Frontal cortex (tissue), 3 donors: ENCODE measurements at regions not wholly inside any gene's neighbourhood (a gene's known extent, or its start where the extent isn't known, plus 50 kb on each side); places are given as distances from the start of the nearest gene placed in this dataset.

ENCODE experiments used
- DNase-seq, 2 donors: peaks; one replicate each; pipeline ENCODE4 v3.0.0; 2012; ENCODE audit warnings: low spot score in 2 of 2
- FAIRE-seq: peaks from 2 replicates; lab custom pipeline; 2012; peaks lifted over from hg19 to GRCh38; lab: Jason Lieb, UNC
- donor health status: control.
- donor health status: control.
- donor health status: control.

- DNase-seq (no peak), FAIRE-seq (no peak)
These were observed 639.6 kb downstream of the ARAP2 start for GRCh38 chr4:35604724-35605123.

- FAIRE-seq (no peak), DNase-seq (no peak)
These were observed 636.1 kb downstream of the ARAP2 start for GRCh38 chr4:35608205-35608604.

GRCh38 chr4:35614120-35614519, 630.2 kb downstream of the ARAP2 start:
- no peak for FAIRE-seq
- DNase-seq = no peak

DNA sequence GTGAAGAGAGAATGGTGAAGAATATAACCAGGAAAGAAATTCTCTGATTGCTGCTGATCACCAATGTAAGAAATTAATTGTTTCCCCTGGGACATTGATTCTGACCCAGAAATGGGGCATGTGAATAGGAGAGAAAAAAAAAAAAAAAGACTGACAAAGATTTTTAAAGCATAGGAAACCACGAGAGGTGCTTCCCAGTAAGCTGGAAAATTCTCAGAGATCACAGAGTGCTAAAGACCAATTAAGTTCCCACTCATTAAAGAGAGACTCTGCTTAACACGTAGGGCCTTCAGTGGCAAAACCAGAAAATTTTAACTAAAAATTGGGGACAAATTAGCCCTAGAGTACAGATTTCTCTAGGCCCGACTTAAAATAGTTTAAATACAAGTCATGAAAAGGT, 604.4 kb downstream of the ARAP2 start:
- FAIRE-seq (no peak), DNase-seq (no peak)

- DNase-seq (no peak), FAIRE-seq (no peak)
These were observed 600.7 kb downstream of the ARAP2 start for GRCh38 chr4:35643661-35644060.

GRCh38 chr4:35644591-35644990, 599.7 kb downstream of the ARAP2 start:
- DNase-seq (no peak), FAIRE-seq (no peak)

DNA sequence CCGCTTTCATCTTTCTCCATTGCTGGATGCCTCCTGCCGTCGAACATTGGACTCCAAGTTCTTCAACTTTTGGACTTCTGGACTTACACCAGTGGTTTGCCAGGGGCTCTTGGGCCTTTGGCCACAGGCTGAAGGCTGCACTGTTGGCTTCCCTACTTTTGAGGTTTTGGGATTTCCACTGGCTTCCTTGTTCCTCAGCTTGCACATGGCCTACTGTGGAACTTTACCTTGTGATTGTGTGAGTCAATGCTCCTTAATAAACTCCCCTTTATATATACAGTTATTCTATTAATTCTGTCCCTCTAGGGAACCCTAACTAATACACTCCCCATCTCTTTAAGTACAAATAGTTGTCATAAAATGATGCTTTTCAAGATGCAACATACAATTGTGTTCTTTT, 595.3 kb downstream of the ARAP2 start:
- no peak for FAIRE-seq
- DNase-seq = no peak

GRCh38 chr4:35649778-35650177, 594.5 kb downstream of the ARAP2 start:
- FAIRE-seq = no peak
- DNase-seq = no peak

- DNase-seq (no peak), FAIRE-seq (no peak)
These were observed 592.1 kb downstream of the ARAP2 start for GRCh38 chr4:35652197-35652596.

DNA sequence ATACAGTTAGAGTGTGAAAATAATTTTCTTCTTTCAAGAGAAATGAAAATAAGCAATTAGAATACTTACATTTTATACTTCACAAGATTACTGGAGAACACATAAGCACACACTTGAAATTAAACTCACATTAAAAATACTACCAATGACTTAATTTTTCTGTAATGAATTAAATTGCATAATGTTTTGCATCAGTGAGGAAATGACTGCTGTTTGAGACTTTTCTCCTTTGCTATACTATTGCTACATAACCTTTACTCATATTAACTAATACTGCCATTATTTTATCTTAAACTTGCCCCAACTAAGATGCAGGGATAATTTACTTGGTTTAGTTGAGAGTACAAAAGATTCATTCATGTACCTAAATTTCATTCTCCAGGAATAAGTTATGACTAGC, 590.9 kb downstream of the ARAP2 start:
- FAIRE-seq = no peak

DNA sequence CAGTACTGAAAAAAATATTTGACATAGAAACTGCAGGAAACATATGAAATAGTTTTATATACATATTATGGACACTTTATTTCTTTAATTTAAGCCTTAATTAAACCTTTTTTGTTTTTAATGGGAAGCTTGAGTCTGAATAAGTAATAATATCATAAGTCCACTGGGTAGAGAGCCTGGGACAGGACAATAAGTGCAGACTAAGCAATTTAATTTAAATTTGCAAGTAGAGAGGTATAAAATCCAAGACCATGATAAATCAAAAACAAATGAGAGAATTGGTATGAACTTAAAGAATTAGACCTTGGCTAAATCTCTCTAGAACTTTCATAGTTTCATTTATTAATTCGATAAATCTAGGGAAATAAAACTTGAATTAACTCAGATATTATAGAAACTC, 571.2 kb downstream of the ARAP2 start:
- DNase-seq (no peak), FAIRE-seq (no peak)

More for the DNA sequence above, 590.9 kb downstream of the ARAP2 start:
- DNase-seq = no peak

GRCh38 chr4:35684755-35685154, 559.6 kb downstream of the ARAP2 start:
- FAIRE-seq (no peak), DNase-seq (no peak)

- no peak for FAIRE-seq
These were observed 554.4 kb downstream of the ARAP2 start for GRCh38 chr4:35689870-35690269.

DNA sequence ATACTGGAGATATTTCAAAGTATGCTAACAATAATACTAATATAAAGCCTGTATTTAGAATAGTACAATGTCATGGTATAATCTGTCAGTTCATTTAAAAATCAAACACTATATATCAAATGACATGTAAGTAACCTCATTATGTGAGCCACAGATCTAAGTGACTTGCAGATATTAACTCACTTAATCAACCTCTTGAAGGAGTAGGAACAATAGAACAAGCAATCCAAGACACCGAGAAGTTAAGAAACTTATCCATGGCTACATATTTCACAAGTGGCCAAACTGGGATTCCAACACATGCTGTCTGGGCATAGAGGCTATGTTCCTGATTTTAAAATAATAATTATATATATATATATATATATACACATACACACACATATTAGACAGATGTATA, 554.0 kb downstream of the ARAP2 start:
- DNase-seq = no peak
- FAIRE-seq = no peak

More at GRCh38 chr4:35689870-35690269, 554.4 kb downstream of the ARAP2 start:
- no peak for DNase-seq

DNA sequence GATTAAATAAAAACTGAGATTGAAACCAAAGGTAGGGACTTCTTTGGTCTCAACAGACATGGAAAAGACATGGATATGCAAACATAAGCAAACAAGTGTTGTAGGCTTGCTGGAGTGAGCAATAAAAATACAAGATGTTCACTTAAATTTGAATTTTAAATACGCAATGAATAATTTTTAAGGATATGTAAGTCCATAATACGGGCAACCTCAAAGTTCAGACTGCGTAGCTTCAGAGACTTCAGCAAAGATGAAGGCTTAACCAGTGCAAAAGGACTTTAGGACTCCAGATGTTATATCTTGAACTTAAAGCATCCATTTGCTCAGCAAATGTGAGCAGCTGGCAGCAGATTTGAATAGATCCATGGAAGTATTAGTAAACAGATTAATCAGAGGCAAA, 549.3 kb downstream of the ARAP2 start:
- DNase-seq (no peak), FAIRE-seq (no peak)

- FAIRE-seq = no peak
- DNase-seq = no peak
These were observed 548.9 kb downstream of the ARAP2 start for GRCh38 chr4:35695421-35695820.

DNA sequence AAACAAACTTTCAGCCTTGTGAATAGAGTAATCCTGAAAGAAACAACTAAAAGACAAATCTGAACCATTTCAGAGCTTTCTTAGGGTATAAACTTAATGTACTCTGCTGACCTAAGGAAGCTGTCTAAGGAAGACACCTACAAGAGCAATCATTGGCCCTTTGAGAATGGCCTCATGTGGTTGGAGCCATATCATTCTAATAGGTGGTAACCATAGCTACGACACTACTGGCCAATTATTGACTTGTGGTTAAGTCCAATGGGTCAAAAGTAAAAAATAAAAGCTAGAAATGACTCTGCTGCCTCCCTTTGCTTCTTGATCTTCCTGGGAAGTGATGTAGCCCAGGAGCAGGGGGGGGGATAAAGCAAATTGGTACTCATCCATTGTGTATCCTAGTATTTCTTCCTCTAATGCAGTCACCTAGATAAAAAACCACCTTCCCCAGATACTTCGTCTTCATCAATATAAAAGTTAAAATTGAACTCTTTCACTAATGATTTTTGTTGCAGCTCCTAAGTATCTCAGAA, 547.0 kb downstream of the ARAP2 start:
- DNase-seq = no peak
- FAIRE-seq = no peak

DNA sequence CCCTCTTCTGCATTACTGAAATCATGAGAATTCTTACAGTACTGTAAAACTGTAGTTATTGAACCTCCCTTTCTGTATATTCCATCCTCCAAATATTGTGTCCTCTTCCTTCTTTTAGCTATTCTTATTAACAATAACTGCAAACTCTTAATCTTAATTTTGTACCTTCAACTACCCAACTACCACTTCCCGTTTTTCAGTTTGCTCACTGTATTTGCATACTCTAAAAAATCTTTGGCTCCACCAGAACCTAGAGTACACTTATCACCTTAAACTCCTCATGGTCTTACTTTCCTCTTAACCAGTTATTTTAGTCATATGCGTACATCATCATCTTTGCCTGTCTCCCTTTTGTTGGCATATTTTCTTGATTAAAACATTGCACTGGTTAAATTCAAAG, 543.7 kb downstream of the ARAP2 start:
- FAIRE-seq (no peak), DNase-seq (no peak)

DNA sequence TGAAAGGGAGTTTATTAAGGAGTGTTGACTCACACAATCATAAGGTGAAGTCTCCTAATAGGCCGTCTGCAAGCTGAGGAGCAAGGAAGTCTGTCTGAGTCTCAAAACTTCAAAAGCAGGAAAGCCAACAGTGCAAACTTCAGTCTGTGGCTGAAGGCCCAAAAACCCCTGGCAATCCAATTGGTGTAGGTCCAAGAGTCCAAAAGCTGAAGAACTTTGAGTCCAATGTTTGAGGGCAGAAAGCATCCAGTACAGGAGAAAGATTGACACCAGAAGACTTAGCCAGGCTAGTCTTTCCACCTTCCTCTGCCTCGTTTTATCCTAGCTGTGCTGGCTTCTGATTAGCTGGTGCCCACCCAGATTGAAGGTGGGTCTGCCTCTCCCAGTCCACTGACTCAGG, 535.2 kb downstream of the ARAP2 start:
- FAIRE-seq (no peak), DNase-seq (no peak)

DNA sequence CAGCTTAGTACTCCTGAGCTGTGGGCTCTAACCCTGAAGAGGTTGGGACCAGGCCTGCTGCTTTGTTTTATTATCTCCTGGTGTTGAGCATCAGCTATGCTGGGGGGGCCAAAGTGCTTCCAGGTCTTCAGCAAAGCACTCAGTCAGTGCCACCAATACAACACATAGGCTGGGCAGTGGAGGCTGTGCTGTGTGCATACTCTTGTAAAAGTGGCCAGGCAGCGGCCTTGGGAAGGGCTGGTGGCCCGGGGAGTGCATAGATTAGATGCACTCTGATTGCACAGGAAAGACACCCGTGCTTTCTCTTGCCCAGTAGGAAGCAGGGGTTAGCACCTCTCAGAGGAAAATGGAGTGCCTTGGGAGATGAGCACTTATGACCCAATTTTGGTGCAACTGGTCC, 534.0 kb downstream of the ARAP2 start:
- no peak for DNase-seq
- FAIRE-seq = no peak

- FAIRE-seq (peak; percentile 82), DNase-seq (no peak)
These were observed 533.2 kb downstream of the ARAP2 start for GRCh38 chr4:35711127-35711526.

GRCh38 chr4:35723973-35724372, 520.3 kb downstream of the ARAP2 start:
- DNase-seq = no peak
- FAIRE-seq = no peak

GRCh38 chr4:35725131-35725530, 519.2 kb downstream of the ARAP2 start:
- DNase-seq (no peak), FAIRE-seq (no peak)
